NCI-H2196 (cell line): ENCODE measurements at regions not wholly inside any gene's neighbourhood (a gene's known extent, or its start where the extent isn't known, plus 50 kb on each side); places are given as distances from the start of the nearest gene placed in this dataset.
"Not testable (repeated sequence)": the region's sequence is repeated elsewhere in the genome, so short reads cannot be mapped to it uniquely, and the experiment has no call there.

ENCODE experiments used
- DNase-seq: peaks from one replicate; lab custom pipeline; 2025; ENCODE audit not compliant: unreplicated experiment; lab: John Stamatoyannopoulos, UW

DNA sequence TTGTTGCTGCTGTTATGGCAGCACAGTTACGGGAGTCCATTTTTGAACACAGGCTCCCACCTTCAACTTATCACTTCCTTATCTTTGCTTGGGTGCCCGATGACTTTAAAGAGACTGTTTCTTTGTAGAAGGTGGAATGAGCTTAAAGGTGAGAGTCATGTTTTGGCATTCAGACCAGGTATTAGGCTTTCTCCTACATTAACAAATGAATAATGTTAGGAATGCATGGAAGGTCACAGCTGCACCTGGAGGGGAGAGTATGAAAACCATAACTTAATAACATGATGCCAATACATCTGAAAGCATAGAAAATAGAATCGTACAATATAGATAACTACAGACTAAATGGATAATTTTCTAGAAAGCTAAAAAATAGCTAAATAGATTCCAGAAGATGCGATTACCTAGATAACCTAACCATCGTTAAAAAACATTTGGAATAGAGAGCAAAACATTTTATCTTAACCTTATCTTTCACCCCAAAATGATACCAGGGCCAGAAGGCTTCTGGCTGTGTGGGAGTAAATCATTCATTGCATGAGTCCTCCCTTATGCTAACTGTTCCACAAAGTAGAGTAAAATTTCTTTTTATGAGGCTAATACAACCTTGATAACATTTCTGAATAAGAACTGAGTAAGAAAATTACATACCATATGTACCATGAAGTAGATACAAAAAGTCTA is 126.2 kb upstream of the ADCY2 start:
- no peak for DNase-seq

DNA sequence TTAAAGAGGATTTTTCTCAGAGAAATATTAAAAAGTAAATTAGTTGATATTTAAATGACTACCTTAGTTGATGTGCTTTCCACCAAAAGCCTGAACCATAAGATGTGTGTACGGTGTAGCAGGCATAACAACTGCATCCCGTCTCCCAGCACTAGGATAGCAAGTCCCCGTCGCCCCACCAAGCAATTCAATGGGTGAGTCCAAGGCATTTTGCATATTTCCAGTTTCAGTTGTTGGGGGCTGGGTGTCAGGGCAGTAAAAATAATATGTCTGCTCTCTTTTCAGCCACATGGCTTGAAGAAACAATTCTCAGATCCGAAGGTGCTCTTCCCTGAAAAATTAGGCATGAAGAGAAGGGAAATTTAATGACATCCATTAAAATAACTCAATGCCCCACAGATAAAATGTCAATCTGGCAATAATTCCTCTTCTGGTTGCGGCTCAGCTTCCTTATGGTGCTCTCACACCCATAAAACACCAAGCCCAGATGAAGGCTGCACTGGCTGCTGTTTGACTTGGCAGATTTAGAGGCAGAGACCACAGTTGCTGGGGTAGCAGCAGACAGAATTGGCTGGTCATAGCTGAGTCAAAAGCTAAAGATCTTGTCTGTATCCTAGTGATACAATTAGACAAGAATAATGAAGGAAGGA is 124.4 kb upstream of the ADCY2 start:
- peak; percentile 2 for DNase-seq

DNA sequence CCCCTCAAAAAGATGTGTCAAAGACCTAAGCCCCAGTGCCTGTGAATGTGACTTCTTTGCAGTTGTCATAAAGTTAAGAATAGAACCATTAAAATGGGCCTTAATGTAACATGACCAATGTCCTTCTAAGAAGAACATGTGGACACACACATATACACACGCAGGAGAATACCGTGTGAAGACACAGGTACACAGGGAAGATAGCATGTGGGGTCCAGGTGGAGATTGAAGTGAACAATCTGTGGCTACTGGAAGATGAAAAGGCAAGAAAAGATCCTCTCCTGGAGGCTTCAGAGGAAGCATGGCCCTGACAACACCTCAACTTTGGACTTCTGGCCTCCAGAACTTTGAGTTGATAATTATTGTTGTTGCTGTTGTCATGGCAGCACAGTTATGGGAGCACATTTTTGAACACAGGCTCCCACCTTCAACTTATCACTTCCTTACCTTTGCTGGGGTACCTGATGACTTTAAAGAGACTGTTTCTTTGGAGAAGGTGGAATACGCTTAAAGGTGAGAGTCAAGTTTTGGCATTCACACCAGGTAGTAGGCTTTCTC is 123.5 kb upstream of the ADCY2 start:
- no peak for DNase-seq

DNA sequence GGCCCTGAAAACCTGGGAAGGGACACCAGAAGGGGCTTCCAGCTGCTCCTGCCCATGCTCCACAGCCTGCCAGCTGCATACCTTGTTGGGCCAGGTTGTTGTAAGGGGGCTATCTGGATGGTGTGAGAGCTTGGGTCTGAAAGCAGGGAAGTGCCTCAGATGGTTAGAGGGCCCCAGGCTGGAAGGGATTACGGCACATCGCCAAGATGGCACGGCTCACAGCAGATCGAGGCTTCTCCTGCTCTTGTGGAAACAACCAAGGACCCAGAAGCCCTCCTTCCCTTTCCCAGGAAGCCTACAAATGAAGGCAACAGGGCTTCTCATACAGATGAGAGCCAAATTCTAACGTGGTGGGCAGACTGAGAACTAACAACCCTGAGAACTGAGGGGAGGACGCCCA is 121.7 kb upstream of the ADCY2 start:
- DNase-seq: no peak

DNA sequence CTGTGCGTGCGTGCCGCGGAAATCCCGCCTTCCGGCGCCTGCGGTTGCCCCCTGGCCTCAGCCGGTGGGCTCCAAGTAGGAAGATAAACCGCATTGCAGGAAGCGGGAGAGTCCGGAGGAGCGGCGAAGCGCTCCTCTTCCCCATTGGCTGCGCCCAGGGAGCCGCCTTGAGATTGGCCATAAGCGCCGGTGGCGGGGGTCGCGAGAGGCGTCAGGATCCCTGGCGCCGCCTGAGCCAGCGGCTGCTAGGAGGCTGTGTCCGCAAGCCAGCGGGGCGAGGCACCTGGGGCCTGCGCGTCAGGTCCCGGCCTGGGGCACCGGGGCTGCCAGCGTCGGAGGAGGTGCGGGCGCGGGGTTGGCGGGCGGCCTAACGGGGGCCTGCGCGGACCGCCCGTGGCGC is 106.3 kb upstream of the ADCY2 start:
- DNase-seq: not testable (repeated sequence)

DNA sequence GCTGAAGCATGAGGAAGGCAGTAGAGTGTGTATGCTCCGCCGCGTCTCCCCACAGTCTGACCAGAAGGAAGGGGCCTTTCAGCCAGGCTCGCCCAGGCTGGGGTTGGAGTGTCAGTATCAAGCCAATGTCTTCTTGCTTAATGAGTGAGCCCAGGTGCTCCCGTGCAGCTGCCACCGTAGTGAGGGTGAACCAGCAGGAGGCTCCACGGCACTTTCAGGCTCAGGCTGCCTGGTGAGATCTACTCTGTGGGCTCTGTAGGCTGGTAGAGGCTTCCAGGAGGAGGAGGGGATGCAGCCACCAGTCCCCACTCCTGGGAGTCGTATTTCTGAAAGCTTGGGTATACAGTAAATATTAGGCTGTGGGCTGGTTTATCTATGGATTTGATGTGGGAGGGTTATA is 98.1 kb upstream of the ADCY2 start:
- not testable (repeated sequence) for DNase-seq

DNA sequence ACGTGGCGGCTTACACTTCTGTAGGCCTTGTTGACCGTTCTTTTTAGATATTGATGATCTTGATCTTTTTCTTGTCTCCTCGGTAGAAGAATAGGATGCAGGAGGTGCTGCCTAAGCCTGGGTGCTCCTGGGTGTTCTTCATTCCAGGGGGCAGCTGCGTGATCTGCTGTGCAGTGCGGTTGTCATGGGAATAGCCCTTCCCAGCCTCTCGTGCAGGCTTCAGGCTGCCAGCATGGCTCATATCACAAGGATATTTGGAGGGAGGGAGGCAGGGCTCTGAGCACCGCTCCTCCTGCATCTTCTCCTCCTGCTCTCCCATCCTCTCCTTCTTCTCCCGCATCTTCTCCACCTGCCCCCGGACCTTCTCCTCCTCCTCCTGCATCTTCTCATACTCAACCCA is 96.2 kb upstream of the ADCY2 start:
- DNase-seq: not testable (repeated sequence)

DNA sequence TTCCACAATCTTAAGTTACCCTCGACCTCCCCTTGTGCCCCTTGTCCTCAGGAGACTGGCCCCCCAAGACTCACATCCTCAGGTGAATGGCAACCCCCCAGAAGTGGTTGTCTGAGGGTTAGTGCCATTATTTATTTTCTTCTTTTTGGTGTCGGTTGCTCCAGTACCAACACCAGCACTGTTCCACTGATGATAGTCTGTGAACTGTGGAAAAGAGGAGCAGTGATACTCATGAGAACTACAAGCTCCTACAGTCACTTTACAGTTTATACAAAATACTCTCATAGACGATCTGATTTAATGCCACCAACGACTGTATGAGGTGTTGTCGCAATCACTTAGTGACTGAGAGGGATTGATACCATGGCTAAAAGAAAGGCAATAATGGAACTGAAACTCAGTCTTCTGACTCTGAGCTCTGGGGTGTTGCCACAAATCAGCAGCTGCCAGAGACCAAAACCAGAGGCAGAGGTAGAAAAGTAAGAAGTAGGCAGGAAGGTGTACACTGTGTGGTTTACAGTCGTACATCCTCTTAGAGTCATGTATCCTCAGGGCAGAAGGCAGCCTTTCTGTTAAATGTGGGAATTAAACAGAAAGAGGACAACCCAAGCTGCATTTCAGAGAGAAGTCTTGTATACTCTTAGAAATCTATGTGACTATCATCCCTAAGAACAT is 90.8 kb upstream of the ADCY2 start:
- DNase-seq: not testable (repeated sequence)

DNA sequence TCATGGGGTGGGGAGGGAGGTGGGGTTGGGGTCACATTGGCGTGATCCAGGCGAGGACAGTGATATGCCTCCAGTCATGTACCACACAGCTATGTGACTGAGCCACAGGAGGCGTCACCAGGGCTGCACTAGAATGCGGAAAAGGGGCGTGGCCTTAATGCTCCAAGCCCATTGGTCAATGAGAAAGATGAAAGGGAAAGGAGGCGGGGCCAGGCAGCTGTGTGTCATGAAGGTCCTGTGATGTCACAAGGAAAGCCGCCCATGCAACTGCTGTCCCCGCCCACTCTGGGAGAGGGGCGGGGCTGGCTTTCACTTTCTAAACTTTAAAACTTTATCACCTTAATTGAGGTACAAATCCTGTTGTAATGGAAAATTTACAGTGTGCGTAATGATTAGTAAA is 89.4 kb upstream of the ADCY2 start:
- not testable (repeated sequence) for DNase-seq

DNA sequence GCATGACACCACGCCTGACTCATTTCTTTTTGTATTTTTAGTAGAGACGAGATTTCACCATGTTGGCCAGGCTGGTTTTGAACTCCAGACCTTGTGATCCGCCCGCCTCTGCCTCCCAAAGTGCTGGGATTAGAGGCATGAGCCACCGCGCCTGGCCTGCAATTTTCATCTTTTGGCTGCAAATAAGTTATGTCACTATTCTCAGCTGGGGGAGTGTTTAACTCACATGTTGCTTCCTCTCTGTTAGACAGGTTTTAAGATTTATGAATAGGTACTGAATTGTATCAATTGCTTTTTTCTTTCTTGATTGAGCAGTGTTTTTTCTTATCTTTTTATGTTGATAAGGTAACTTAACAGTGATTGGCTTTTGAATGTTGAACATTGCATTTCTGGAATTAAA is 88.2 kb upstream of the ADCY2 start:
- not testable (repeated sequence) for DNase-seq

DNA sequence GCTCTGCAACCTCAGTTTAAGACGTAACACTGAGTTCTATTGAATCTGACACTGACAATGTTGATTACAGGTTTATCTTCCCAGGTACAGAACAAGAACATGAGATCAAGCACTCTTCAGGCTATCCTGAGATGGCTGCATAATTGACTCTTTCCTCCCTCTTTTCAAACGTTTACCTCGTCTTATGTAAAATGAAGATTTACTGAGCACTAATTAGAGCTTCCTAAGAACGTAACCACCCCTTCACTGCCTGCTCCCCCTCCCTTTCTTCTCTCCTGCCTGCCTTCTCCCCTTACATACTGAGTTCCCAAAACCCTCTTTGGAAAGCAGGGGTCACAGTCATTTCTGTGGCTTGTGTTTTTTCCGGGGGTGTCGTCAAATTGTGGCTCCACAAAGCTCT is 86.2 kb upstream of the ADCY2 start:
- DNase-seq: not testable (repeated sequence)

DNA sequence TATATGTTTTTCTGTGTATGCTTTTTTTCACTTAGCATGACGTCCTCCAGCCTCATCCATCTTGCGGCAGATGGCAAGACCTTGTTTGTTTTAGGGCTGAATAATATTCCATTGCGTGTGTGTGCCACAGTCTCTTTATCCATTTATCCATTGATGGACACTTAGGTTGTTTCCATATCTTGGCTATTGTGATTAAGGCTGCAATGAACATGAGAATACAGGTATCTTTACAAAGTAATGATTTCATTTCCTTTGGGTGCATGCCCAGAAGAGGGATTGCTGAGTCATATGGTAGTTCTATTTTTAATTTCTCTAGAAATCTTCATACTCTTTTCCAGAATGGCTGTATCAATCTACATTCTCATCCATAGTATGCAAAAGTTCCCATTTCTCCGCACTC is 85.3 kb upstream of the ADCY2 start:
- not testable (repeated sequence) for DNase-seq

DNA sequence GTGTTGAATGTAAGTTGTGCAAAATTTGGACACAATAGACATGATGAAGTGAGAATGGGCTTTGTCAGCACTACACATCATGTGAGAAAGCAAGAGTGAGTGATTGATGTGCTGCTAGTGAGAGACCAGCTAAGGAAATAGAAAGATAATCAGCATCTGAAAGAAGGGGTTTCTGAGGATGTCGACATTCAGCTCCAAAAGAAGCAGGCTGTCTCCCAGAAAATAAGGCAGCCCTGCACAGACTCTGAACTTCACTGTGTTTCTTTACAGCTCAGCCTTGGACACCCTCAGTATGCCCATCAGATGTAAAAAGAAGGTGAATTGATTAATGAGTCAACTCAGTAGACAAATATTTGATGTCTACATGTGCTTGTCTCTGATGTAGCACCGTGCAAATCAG is 80.8 kb upstream of the ADCY2 start:
- no peak for DNase-seq

DNA sequence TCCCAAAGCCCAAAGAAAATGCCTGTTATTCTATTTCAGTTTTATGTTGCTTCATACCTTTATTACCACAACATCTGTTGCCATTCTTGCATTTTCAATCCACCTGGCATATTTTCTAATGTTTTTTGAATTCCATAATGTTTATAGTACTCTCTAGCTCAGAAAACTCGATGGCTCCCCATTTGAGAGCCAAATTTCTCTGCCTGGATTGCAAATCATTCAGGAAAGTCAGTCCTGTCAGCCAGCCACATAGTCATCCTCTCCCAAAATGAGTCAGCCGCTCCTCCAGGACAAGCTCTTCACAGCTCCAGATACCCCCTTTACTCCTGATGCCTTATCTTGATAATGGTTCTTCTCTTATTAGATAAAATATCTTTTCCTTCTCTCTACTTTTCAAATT is 78.2 kb upstream of the ADCY2 start:
- no peak for DNase-seq

DNA sequence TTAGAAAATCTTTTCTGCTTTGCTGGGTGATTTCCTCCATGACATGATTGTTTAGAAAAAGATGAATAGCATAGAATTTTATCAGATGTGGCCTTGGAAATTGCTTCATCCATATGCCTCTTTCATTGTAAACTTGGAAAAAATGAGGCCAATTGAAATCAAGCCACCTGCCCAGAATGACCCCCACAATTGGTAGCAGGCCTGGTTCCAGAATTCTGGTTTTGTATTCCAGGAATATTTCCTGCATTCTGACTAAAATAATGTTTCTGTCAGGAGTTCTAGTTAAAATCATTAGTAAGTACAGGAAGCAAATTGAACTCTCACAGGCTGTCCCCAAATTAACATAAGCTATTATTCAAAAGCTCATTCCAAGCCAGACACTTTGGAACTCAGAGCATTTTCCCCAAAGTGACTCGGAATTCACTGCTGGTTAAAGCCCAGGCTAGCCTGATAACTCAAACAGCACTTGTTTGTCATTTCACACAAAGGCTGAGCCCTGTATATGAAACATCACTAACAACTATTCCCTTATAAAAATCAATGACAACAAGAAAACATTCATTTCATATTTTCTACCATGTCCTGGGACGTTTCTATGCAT is 75.1 kb upstream of the ADCY2 start:
- DNase-seq: no peak

DNA sequence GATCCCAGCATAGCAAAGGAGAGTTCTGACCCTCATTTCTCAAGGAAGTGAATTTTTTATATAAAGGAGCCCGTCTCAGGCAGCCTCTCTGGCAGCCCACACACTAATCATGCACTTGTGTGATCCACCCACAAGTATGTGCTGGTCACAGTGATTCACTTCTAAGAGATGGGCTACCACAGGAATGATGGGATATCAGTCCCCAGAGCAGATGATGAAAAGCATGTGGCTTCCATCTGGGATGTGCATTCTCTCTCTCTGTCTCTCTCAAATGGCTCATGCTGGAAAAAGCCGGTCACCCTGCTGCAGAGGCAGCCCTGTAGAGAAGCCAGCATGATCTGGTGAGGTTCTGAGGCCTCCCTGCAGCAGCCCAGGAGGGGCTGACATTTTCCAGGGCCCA is 74.2 kb upstream of the ADCY2 start:
- no peak for DNase-seq

DNA sequence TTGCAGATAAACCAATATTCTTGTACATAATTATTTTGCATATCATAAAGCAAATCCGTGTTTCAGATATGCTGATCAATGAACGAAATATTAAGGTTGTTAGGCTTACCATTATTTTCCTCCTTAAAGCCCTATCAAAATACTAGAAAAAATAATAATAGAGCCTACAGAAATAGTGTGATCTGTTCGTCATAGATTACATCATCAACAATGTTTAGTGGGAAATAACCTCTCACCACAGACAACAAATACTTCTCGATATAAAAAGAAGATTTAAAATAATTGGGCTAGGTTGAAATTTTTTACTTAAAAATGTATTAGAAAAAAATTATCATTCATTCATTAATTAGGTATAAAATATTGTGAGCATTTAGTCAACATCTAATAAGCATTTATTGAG is 71.0 kb upstream of the ADCY2 start:
- DNase-seq: no peak

DNA sequence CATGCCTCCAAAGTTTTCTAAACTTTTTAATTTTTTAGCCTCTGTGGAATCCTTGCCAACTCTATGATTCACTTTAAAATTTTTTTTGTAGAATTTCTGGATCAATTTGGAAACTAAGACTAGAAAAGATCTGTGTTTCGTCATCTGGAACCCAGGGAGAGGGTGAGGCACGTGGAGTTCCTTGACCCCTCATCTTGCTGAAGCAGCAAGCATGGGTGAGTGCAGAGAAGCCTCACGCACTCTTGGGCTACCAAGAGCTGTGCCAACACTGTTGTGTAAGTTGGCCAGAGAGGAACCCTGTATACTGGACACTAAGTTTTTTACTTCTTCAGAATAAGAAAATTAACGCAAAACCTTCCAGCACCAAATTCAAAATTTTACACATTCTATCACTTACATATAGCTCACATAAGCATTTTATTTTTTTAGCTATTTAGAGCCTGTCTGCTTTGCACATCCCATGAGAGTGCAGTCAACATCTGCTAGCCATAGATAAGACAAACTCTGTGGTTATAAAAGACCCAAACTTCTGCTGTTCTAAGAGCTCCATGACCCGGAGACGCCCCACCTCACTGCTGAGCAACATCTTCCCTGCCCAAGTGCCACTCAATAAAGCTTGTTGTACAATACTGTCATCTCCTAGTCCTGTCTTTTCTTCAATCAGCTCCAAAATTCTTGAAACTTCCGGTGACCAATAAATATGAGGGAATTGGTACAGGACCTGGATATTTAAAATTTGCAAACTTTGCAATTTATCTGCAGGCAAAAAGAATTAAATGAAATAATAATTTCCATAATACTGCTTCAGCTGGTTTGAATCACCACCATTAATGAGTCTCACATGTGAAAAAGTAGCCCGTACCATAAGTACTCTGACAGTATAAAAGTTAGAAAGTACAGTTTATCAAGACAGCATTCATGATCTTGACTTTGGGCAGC is 69.7 kb upstream of the ADCY2 start:
- DNase-seq: no peak

DNA sequence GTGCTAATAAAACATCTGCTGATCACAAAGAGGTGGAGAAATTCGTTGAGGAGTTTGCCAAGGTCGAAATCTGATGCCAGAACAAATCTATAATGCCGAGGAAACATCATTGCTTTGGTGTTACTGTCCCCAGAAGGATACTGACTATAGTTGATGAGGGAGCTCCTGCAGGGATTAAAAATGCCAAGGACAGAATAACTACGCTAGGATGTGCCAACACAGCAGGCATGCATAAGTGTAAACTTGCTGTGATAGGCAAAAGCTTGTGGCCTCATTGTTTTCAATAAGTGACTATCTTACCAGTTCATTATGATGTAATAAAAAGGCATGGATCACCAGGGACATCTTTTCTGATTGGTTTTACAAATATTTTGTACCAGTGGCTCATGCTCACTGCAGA is 66.8 kb upstream of the ADCY2 start:
- no peak for DNase-seq

DNA sequence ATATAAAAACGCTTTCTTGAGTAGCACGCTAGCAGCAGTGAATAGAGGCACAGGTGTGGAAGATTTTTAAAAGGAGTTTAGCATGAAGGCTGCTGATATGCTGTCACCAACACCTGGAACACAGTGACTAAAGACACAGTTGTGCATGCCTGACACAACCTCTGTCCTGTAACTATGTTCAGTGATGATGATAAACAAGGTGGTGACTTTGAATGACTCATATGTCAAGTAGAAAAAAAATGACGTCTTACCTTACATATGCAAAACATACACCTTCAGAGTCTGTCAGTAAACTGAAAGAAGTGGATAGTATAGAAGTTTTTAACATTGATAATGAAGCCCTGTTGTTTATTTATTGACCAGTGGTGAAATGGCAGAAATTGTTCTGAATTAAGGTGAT is 66.2 kb upstream of the ADCY2 start:
- no peak for DNase-seq

DNA sequence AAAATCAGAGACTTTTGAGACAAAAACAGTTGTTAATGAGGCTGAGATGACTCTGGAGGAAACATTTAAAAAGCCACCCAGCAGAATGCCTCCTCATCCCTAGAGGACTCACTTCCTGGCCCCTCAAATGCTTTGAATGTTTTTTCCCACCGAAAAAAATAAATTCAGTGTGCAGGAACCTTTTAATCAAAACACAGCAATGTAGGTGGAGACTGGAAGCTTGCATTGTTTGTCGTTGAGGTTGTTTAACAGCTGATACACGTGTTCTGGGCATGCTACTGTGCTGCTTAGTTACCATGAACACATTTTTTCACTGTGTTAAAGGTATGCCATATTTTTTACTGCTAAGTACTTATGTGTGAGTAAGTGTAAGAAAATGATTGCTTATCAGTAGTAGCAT is 65.7 kb upstream of the ADCY2 start:
- no peak for DNase-seq
